RWPE1 (cell line): ENCODE measurements at regions not wholly inside any gene's neighbourhood (a gene's known extent, or its start where the extent isn't known, plus 50 kb on each side); places are given as distances from the start of the nearest gene placed in this dataset.
"Not testable (repeated sequence)": the region's sequence is repeated elsewhere in the genome, so short reads cannot be mapped to it uniquely, and the experiment has no call there.

Source experiments
- CTCF ChIA-PET: fragments of 350-600 bp; sonication (Branson Sonifier 250); formaldehyde crosslinking; extraction: SDS; loops from one replicate; lab custom pipeline; 2021; lab: Yijun Ruan, JAX
- POLR2A ChIA-PET: fragments of 400-600 bp; formaldehyde crosslinking; extraction: SDS; loops from one replicate; lab custom pipeline; 2020; ENCODE audit warnings: antibody characterized with exemption; ENCODE audit not compliant: low non-redundant PET; lab: Yijun Ruan, JAX
- DNase-seq: peaks from one replicate; pipeline ENCODE4 v3.0.0; 2012; ENCODE audit warnings: low spot score
- H3K27ac ChIP-seq: fragments of 450-650 bp; 2 replicates; pipeline ENCODE4 v1.5.1; 2017
- CTCF ChIP-seq: fragments of 450-650 bp; conservative IDR thresholded peaks from 2 replicates; pipeline ENCODE4 v1.5.1; 2017; ENCODE audit warnings: low read depth, mild to moderate bottlenecking

DNA sequence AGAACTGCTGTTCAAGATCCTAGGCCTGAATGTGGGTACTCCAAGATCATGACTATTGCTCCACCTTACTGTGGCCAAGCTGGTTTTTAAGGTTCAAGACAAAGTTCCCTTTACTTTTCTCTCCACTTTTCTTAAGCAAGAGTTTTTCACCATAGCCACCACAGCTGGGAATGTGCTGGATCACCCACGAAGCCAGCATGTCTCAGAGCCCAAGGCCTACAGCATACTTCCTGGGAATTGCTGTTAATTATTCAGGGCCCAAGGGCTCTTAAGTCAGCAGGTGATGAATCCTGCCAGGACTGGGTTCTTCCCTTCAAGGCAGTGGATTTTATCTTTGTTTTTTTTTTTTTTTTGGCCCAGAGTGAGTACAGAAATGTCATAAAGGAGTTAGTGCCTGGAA, 149.4 kb upstream of the TUSC1 start:
- TF ChIP-seq CTCF, result no peak
- no peak overlapping the region for H3K27ac ChIP-seq
- CTCF ChIA-PET, result interaction anchor here (0.6 kb wide), 1 partner anchor 1965 kb away, joined by 4 read pairs; no protein-coding TSS in a partner anchor
- no peak for DNase-seq
- POLR2A ChIA-PET, result no interaction called here

GRCh38 chr9:25816439-25816838, 138.2 kb upstream of the TUSC1 start:
- TF ChIP-seq CTCF, result no peak
- no peak for DNase-seq
- ChIA-PET CTCF (no interaction called here), POLR2A (no interaction called here)
- no peak overlapping the region for H3K27ac ChIP-seq

GRCh38 chr9:25814023-25814422, 135.8 kb upstream of the TUSC1 start:
- ChIA-PET POLR2A (no interaction called here), CTCF (no interaction called here)
- no peak overlapping the region for H3K27ac ChIP-seq
- DNase-seq, result no peak
- TF ChIP-seq CTCF, result no peak

- ChIA-PET CTCF (interaction anchor here (0.7 kb wide), 1 partner anchor 10 kb away, joined by 3 read pairs; no protein-coding TSS in a partner anchor), POLR2A (no interaction called here)
Measured at GRCh38 chr9:25813478-25813877, 135.2 kb upstream of the TUSC1 start.

GRCh38 chr9:25808554-25808953, 130.3 kb upstream of the TUSC1 start:
- POLR2A ChIA-PET, result no interaction called here
- no peak overlapping the region for H3K27ac ChIP-seq
- CTCF ChIA-PET, result no interaction called here
- TF ChIP-seq CTCF, result no peak
- no peak for DNase-seq

More at GRCh38 chr9:25813478-25813877, 135.2 kb upstream of the TUSC1 start:
- H3K27ac ChIP-seq, result no peak overlapping the region
- no peak for DNase-seq
- TF ChIP-seq CTCF, result no peak

- no peak overlapping the region for H3K27ac ChIP-seq
- TF ChIP-seq CTCF, result no peak
- ChIA-PET POLR2A (no interaction called here), CTCF (interaction anchor here (0.5 kb wide), 1 partner anchor 18 kb away, joined by 3 read pairs; no protein-coding TSS in a partner anchor)
- no peak for DNase-seq
Measured at GRCh38 chr9:25804856-25805255, 126.6 kb upstream of the TUSC1 start.

- POLR2A ChIA-PET, DNase-seq, H3K27ac ChIP-seq, CTCF ChIA-PET: not testable (repeated sequence)
Measured at GRCh38 chr9:25801989-25802388, 123.7 kb upstream of the TUSC1 start.
